Hematopoietic multipotent progenitor cell treated with erythropoietin and hydrocortisone succinate and interleukin-3 and kit ligand, for 17 days (in vitro differentiated cells): ENCODE measurements at regions not wholly inside any gene's neighbourhood (a gene's known extent, or its start where the extent isn't known, plus 50 kb on each side); places are given as distances from the start of the nearest gene placed in this dataset.

ENCODE experiments used
- DNase-seq: peaks from one replicate; pipeline ENCODE4 v3.0.0-alpha.2; 2015; ENCODE audit warnings: low spot score

- no peak for DNase-seq
Observed at GRCh38 chr14:104440297-104440956, 139.1 kb upstream of the C14orf180 start.

DNA sequence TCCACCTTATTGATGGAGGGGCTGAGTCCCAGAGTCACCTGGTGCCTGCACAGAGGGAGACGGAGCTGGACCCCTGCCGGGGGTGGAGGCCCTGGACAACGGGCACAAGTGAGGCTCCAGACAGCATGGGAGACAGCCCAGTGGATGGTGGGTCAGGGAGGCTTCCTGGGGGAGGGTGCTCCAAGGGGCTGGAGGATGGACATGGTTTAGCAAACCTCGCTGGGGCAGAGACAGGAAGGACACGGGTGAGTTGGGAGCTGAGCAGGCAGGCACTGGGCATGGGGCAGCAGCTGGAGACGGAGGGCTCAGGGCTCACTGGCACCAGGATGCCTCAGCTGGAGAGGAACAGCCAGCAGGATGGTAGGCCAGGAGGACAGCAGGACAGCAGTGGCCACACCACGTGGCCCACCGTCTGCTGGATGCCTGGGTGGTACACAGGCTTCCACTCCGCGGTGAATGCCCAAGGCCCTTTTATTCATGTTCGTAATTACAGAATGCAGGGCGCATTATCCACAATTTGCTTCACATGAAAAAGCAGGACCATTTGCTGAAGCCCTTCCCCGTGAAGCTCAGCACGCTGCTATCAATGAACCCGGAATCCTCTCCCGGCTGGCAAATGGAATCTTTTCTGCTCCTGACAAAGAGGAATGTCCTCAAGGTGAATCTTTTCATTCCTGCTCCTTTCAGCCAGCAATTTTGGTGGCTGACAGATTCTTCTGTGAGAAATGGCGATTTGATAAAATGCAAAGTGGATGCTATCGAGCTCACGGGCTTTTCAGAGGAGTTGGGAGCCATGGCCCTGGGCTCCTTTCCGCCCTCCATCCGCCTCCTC, 138.1 kb upstream of the C14orf180 start:
- DNase-seq: no peak

DNA sequence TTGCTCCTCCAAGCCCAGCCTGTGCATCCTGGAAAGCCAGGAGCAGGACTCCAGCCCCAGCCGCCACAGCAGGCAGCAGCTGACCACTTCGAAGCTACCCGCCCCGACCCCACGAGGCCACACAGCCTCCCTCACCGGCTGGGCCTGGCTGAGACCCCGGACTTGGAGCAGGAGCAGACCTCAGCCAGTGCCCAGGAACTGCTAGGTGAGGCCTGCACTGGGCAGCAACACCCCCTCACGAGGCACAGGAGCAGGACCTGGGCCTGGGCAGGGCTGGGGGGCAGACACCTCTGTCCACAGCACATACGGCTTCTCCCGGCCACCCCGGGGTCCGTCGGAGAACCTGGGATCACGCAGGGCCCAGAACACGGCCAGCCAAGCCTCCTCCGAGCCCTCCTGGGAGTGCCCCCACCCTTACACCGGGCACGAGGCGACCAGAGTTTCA, 137.4 kb upstream of the C14orf180 start:
- DNase-seq: no peak

GRCh38 chr14:104442631-104443390, 136.8 kb upstream of the C14orf180 start:
- DNase-seq: no peak

DNA sequence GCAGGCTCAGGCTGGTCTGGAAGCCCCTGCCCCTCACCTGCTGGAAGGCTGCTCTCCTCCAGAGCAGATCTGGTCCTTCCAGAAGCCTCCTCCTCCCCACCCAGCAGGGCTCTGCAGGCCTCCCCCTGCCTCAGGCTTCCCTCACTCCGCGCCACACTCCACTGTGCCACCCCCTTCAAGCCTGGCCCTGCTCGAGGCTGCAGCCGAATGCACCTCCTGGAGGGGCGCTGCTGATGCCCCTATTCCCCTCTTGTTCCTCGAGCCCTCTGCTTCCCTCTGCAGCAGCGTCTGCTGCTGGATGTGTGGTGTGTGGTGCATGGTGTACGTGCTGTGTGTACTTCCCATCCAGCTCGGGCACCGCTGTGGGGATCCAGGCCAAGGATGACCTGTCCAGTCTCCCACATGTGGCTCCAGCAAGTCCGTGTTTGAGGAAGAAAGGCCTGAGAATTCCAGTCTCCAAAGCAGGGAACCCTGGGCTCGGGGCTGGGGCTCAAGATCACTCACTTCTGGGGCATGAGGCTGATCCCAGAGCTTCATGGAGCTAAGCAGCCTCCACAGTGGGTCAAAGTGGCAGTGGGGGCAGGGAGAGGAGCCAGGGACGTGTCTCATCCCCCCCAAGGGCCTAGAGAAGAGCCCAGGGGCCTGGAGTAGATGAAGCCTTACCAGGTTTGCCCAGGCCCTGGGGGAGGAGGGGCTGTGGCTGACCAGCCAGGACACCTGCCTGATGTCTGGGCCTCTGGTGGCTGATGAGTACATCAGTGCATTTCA, 136.0 kb upstream of the C14orf180 start:
- DNase-seq: no peak

- no peak for DNase-seq
Observed at GRCh38 chr14:104444159-104445030, 135.2 kb upstream of the C14orf180 start.

- no peak for DNase-seq
Observed at GRCh38 chr14:104445086-104445485, 134.5 kb upstream of the C14orf180 start.

- DNase-seq: no peak
Observed at GRCh38 chr14:104445832-104446381, 133.7 kb upstream of the C14orf180 start.

DNA sequence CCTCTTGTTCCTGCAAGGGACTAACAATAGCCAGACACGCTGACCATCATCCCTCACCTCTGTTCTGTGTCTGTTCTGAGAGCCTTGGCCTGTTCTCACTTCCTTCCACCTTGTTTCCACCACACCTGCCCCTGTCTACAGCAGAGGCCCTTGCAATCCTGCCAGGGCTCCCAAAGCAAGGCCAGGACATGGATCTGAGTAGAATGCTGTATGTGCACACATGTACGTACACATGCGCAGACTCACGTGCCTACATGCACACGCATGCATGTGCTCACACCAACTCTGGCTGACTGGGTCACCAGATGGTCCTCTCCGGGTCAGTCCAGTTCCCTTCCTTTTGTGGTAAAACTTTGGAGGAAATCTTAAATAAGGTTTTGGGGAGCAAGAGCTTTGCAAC, 133.0 kb upstream of the C14orf180 start:
- no peak for DNase-seq

DNA sequence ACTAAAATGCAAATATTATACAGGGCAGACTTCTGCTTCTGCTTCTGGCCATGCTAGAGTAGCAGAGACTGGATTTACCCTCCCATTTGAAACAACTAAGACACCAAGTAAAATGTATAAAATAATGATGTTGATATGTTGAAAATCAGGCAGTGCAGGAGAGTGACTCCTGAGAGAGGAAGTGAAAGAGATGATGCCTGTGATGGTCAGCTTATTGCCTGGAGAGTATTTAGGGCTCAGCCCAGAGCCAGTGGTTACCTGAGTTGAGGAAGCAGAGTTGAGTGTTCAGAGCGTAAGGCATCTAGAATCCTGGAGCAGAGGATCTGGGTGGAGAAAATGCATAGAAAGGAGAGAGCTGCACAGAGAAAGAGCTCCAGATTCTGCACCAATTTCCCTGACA, 131.8 kb upstream of the C14orf180 start:
- DNase-seq: no peak

GRCh38 chr14:104448321-104448720, 131.2 kb upstream of the C14orf180 start:
- DNase-seq: no peak

DNA sequence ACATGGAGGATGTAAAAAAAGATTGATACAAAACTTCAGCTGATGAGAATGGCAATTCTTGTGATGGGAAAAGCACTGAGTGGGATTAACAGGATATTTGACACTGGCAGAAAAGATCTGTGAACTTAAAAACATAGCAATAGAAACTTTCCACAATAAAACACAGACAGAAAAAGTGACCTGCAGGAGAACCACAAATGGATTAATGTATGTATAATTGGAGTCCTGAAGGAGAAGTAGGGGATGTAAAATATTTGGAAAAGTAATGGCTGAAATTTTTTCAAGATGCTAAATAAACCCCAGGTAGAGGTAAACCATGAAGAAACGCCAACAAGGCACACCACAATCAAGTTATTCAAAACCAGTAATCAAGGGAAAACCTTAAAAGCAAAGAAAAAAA, 130.8 kb upstream of the C14orf180 start:
- DNase-seq: no peak

GRCh38 chr14:104450811-104451401, 128.7 kb upstream of the C14orf180 start:
- DNase-seq: no peak

DNA sequence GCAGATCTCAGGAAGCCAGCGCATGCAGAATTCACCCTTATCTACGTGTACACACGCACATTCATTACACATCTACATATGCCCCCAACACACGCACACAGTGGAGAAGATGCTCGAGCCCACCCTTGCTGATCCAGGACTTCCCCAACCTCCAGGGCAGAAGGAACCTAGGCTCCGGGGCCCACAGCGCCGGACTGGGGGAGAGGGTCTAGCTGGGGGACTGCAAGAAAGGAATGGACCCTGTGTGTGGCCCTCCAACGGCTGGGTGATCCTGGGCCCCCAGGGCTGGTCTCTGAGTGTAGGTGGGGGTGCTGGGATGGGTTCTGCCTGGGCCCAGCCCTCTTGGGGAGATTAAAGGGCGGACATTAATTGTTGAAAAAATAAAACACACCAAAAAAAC, 128.1 kb upstream of the C14orf180 start:
- no peak for DNase-seq

DNA sequence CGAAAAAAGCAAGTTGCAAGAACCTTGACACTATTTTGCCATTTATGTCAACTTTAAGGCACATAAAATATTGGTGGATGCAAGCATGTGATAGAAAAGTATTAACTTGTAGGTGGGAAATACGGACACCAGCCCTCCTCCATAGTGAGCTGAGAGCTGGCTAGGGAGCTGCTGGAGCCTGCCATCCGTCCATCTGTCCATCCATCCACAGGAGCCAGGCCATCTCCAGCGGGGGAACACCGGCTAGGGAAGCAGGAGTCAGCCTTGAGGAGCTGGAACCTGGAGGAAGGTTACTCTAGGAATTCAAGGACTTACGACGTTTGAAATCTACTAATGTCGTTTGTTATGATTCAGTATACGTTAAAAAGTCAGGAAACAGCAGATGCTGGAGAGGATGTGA, 120.7 kb upstream of the C14orf180 start:
- no peak for DNase-seq

GRCh38 chr14:104460791-104461651, 118.5 kb upstream of the C14orf180 start:
- no peak for DNase-seq

DNA sequence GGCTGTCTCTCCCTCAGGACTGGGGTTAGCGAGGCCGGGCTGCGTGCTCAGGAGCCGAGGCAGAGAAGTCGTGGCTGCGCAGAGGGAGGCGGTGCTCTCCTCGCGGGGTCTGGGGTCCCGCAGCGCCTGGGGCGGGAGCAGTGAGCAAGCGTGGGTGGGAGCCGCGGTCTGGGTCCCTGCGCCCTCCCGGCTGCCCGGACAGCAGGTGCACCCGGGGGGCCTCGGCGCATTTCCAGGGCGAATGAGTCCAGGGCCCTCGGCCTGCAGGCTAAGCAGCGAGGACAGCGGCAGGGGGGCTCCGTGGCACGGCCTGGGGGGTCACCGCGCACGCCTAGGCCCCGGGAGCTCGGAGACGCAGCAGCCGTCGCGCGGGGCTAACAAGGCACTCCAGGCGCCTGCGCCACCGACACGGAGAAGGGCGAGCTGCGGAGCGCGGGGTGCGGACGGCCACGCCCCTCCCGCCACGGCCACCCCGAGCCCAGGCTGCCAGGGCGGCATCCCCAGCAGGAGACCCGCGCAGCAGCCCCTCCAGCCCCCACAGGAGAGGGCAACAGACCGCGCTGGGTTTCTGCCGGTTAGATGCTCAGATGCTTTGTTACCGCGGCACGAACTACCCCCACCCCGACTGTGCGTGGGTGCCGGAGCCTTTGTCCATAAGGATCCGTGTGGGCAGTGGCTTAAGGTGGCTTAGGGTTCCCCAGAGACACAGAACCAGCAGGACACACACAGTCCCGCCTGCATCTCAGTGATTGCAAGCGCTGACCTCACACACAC, 117.7 kb upstream of the C14orf180 start:
- no peak for DNase-seq
